SH-SY5Y (cell line): ENCODE measurements at regions not wholly inside any gene's neighbourhood (a gene's known extent, or its start where the extent isn't known, plus 50 kb on each side); places are given as distances from the start of the nearest gene placed in this dataset.

Experiments used
- GATA2 ChIP-seq: IDR thresholded peaks from 2 replicates; pipeline ENCODE4 v1.6.1; 2011; ENCODE audit warnings: mild to moderate bottlenecking, low read depth, low read length
- GATA3 ChIP-seq: IDR thresholded peaks from 2 replicates; pipeline ENCODE4 v1.6.1; 2011; ENCODE audit warnings: low read depth, mild to moderate bottlenecking, low read length, moderate library complexity

GRCh38 chr14:27642251-27642866, 1044.5 kb upstream of the NOVA1 start:
- TF ChIP-seq GATA2 (no peak), GATA3 (no peak)
